Fibroblast of the conjunctiva (primary cell): ENCODE measurements at regions not wholly inside any gene's neighbourhood (a gene's known extent, or its start where the extent isn't known, plus 50 kb on each side); places are given as distances from the start of the nearest gene placed in this dataset.

ENCODE experiments used
- DNase-seq: peaks from one replicate; pipeline ENCODE4 v3.0.0-alpha.2; 2010; ENCODE audit warnings: low read depth

GRCh38 chr6:159342146-159342545 lies 172.9 kb downstream of the FNDC1 start:
- DNase-seq: no peak

DNA sequence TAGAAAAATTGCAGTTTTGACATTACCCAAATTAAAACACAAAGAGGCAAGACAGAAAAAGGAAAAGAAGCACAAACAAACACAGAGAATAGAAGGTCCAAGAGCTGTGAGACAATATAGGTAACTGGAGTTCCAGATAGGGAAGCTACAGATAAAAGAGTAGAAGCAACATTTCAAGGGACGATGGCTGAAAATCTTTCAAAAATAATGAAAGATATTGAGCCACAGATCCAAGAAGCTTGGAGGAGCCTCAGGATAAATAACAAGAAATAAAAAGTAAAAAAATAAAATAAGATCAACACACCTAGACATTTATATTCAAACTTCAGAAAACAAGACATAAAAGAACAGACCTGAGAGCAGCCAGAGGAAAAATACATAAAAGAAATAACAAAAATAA lies 164.9 kb downstream of the FNDC1 start:
- DNase-seq: no peak

GRCh38 chr6:159331451-159331850 lies 162.3 kb downstream of the FNDC1 start:
- DNase-seq: no peak

- DNase-seq: no peak
These were observed 159.9 kb downstream of the FNDC1 start for GRCh38 chr6:159329081-159329480.

GRCh38 chr6:159328052-159328451 lies 158.9 kb downstream of the FNDC1 start:
- DNase-seq: no peak

DNA sequence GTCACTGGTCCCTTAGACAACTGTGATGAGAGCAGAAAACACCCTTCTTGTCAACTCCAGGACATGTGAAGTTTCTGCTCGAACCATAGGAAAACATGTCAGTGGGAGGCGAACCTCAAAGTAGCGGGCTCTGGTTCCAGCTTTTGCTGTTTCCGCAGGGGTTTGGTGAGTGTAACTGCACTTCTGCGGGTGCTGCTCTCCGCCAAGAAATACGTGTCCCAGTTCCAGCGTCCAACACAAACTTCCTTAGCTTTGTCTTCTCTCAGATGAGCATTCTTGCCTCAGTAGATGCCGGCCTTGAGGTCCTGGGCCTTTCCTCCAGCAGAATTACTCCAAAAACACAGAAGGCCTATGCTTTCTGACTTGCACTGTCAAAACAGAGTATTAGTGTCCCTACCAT lies 156.3 kb downstream of the FNDC1 start:
- no peak for DNase-seq

DNA sequence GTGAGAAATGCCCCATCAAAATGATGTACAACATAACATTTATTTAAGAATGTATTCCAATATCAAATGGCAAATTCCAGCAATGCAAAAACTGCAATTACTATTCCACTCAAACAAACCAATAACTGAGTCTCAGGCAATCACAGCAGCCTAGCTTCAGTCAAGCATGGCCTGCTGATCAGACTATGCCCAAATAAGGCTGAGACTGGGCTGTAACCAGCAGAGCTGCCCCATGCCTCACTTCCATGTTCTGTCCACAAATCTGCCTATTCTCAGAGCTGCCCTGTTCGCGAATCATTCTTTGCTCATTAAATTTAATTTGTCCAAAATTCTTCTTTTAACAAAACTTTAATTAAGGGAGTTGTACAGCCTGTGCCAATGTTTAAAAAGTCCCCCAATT lies 155.4 kb downstream of the FNDC1 start:
- no peak for DNase-seq
